Ishikawa (cell line): ENCODE measurements at regions not wholly inside any gene's neighbourhood (a gene's known extent, or its start where the extent isn't known, plus 50 kb on each side); places are given as distances from the start of the nearest gene placed in this dataset.

ENCODE experiments used
- CEBPB ChIP-seq: IDR thresholded peaks from 2 replicates; pipeline ENCODE4 v1.6.1; 2012
- CREB1 ChIP-seq: IDR thresholded peaks from 2 replicates; pipeline ENCODE4 v1.6.1; 2012; ENCODE audit warnings: low read depth
- EGR1 ChIP-seq: IDR thresholded peaks from 2 replicates; pipeline ENCODE4 v1.6.1; 2012
- EP300 ChIP-seq: IDR thresholded peaks from 2 replicates; pipeline ENCODE4 v1.6.1; 2012; ENCODE audit warnings: borderline replicate concordance
- FOXM1 ChIP-seq: IDR thresholded peaks from 2 replicates; pipeline ENCODE4 v1.6.1; 2012; ENCODE audit warnings: low read depth, borderline replicate concordance
- MAX ChIP-seq: IDR thresholded peaks from 2 replicates; pipeline ENCODE4 v1.6.1; 2012
- NFIC ChIP-seq: IDR thresholded peaks from 2 replicates; pipeline ENCODE4 v1.6.1; 2012
- RAD21 ChIP-seq: IDR thresholded peaks from 2 replicates; pipeline ENCODE4 v1.6.1; 2012; ENCODE audit warnings: low read depth
- TAF1 ChIP-seq: IDR thresholded peaks from 2 replicates; pipeline ENCODE4 v1.6.1; 2012; ENCODE audit warnings: low read depth, mild to moderate bottlenecking
- TCF12 ChIP-seq: IDR thresholded peaks from 2 replicates; pipeline ENCODE4 v1.6.1; 2012; ENCODE audit warnings: low read depth
- TEAD4 ChIP-seq: IDR thresholded peaks from 2 replicates; pipeline ENCODE4 v1.6.1; 2012
- YY1 ChIP-seq: IDR thresholded peaks from 2 replicates; pipeline ENCODE4 v1.6.1; 2012; ENCODE audit warnings: low read depth
- ZBTB7A ChIP-seq: IDR thresholded peaks from 2 replicates; pipeline ENCODE4 v1.6.1; 2012; ENCODE audit warnings: low read depth
- TF ChIP-seq, protein P1 (sequence below): IDR thresholded peaks from 2 replicates; pipeline ENCODE4 v1.6.1; 2012
- TF ChIP-seq, protein P2 (sequence below): IDR thresholded peaks from 2 replicates; pipeline ENCODE4 v1.6.1; 2012; ENCODE audit warnings: low read depth, mild to moderate bottlenecking

- TF ChIP-seq EGR1 (no peak), MAX (no peak), CREB1 (no peak), TAF1 (no peak), RAD21 (no peak), CEBPB (no peak), YY1 (no peak)
- TF ChIP-seq, protein P1, sequence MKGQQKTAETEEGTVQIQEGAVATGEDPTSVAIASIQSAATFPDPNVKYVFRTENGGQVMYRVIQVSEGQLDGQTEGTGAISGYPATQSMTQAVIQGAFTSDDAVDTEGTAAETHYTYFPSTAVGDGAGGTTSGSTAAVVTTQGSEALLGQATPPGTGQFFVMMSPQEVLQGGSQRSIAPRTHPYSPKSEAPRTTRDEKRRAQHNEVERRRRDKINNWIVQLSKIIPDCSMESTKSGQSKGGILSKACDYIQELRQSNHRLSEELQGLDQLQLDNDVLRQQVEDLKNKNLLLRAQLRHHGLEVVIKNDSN = no peak
These were observed 66.1 kb upstream of the VPREB1 start for GRCh38 chr22:22178355-22178965.

GRCh38 chr22:22176929-22177616 is 67.5 kb upstream of the VPREB1 start:
- TF ChIP-seq EGR1 = no peak
- no peak for TF ChIP-seq ZBTB7A
- no peak for TF ChIP-seq TAF1
- no peak for TF ChIP-seq NFIC
- no peak for TF ChIP-seq MAX
- no peak for TF ChIP-seq TEAD4
- TF ChIP-seq TCF12 = no peak
- TF ChIP-seq EP300 = no peak
- TF ChIP-seq CREB1 = no peak
- TF ChIP-seq, protein P1 = no peak
- TF ChIP-seq RAD21 = no peak
- TF ChIP-seq FOXM1 = no peak
- TF ChIP-seq CEBPB = no peak
- no peak for TF ChIP-seq YY1
- TF ChIP-seq, protein P2, sequence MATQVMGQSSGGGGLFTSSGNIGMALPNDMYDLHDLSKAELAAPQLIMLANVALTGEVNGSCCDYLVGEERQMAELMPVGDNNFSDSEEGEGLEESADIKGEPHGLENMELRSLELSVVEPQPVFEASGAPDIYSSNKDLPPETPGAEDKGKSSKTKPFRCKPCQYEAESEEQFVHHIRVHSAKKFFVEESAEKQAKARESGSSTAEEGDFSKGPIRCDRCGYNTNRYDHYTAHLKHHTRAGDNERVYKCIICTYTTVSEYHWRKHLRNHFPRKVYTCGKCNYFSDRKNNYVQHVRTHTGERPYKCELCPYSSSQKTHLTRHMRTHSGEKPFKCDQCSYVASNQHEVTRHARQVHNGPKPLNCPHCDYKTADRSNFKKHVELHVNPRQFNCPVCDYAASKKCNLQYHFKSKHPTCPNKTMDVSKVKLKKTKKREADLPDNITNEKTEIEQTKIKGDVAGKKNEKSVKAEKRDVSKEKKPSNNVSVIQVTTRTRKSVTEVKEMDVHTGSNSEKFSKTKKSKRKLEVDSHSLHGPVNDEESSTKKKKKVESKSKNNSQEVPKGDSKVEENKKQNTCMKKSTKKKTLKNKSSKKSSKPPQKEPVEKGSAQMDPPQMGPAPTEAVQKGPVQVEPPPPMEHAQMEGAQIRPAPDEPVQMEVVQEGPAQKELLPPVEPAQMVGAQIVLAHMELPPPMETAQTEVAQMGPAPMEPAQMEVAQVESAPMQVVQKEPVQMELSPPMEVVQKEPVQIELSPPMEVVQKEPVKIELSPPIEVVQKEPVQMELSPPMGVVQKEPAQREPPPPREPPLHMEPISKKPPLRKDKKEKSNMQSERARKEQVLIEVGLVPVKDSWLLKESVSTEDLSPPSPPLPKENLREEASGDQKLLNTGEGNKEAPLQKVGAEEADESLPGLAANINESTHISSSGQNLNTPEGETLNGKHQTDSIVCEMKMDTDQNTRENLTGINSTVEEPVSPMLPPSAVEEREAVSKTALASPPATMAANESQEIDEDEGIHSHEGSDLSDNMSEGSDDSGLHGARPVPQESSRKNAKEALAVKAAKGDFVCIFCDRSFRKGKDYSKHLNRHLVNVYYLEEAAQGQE = no peak

DNA sequence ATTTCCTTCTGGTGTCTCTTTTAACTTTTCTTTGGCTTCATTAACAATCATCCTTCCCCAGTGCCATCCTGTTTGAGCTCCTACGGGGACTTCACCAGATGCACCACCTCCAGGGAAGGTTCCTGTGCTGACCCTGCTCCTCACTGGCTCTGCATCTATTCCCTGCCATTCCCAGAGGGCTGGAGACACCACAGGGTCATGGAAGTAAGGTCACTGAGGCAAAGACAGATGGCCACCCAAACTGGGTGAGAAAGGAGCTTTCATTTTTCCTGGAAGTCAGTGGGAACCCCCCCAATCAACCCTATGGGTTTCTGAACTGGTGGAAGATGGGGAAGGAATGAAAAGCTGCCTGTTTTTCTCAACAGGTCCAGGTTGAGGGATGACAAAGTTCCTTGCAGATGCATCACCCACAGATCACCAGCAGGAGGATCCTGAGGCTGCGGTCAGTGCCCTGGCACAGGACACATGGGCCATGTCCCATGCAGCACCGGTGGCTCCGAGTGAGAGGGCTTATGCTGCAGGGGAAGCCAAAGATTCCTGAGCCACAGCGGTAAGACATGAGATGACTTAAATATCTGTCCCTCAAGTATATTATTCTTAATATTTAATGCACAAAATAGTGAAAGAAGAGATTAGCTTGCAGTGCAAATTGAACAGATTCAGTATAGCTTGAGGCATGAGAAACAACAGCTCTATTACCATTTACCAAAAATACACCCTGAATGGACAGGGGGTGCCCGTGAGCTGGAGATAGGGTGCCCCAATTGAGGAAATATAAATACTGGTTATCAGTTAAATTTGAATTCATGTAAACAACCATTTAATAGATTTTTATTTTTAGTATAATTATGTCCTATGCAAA is 73.0 kb upstream of the VPREB1 start:
- TF ChIP-seq, protein P1 = no peak
- TF ChIP-seq EP300 (no peak), RAD21 (0 out of 2 replicates have a peak, but pooled peaks have one; percentile 5)

- TF ChIP-seq TCF12 (no peak), RAD21 (no peak), NFIC (no peak), EGR1 (no peak), MAX (no peak), EP300 (no peak)
- TF ChIP-seq, protein P2 = no peak
These were observed 74.7 kb upstream of the VPREB1 start for GRCh38 chr22:22169923-22170322.
